AG20443 (cell line): ENCODE measurements at regions not wholly inside any gene's neighbourhood (a gene's known extent, or its start where the extent isn't known, plus 50 kb on each side); places are given as distances from the start of the nearest gene placed in this dataset.
"Not testable (repeated sequence)": the region's sequence is repeated elsewhere in the genome, so short reads cannot be mapped to it uniquely, and the experiment has no call there.

Experiments
- DNase-seq: peaks from one replicate; pipeline ENCODE4 v3.0.0; 2012; ENCODE audit warnings: low spot score, mixed read lengths

GRCh38 chr4:54574500-54574899 lies 83.3 kb upstream of the KIT start:
- DNase-seq = no peak

GRCh38 chr4:54575919-54576318 lies 81.8 kb upstream of the KIT start:
- DNase-seq = no peak

- DNase-seq = no peak
Measured at GRCh38 chr4:54581807-54582206, 76.0 kb upstream of the KIT start.

- DNase-seq = peak; percentile 47
Measured at GRCh38 chr4:54585321-54586000, 72.3 kb upstream of the KIT start.

- DNase-seq = peak; percentile 40
Measured at GRCh38 chr4:54586320-54586955, 71.3 kb upstream of the KIT start.

- no peak for DNase-seq
Measured at GRCh38 chr4:54587107-54587891, 70.5 kb upstream of the KIT start.

GRCh38 chr4:54588404-54588803 lies 69.4 kb upstream of the KIT start:
- DNase-seq = no peak

- no peak for DNase-seq
Measured at GRCh38 chr4:54589586-54589985, 68.2 kb upstream of the KIT start.

GRCh38 chr4:54593795-54594322 lies 63.9 kb upstream of the KIT start:
- DNase-seq = no peak

- DNase-seq = no peak
Measured at GRCh38 chr4:54596201-54596600, 61.6 kb upstream of the KIT start.

- not testable (repeated sequence) for DNase-seq
Measured at GRCh38 chr4:54597678-54598077, 60.1 kb upstream of the KIT start.

- not testable (repeated sequence) for DNase-seq
Measured at GRCh38 chr4:54602175-54602574, 55.6 kb upstream of the KIT start.

GRCh38 chr4:54607067-54607466 lies 50.7 kb upstream of the KIT start:
- DNase-seq = no peak

- no peak for DNase-seq
Measured at GRCh38 chr4:54607521-54607920, 50.2 kb upstream of the KIT start.
